ENCODE measurements at regions not wholly inside any gene's neighbourhood (a gene's known extent, or its start where the extent isn't known, plus 50 kb on each side); places are given as distances from the start of the nearest gene placed in this dataset.

DNA sequence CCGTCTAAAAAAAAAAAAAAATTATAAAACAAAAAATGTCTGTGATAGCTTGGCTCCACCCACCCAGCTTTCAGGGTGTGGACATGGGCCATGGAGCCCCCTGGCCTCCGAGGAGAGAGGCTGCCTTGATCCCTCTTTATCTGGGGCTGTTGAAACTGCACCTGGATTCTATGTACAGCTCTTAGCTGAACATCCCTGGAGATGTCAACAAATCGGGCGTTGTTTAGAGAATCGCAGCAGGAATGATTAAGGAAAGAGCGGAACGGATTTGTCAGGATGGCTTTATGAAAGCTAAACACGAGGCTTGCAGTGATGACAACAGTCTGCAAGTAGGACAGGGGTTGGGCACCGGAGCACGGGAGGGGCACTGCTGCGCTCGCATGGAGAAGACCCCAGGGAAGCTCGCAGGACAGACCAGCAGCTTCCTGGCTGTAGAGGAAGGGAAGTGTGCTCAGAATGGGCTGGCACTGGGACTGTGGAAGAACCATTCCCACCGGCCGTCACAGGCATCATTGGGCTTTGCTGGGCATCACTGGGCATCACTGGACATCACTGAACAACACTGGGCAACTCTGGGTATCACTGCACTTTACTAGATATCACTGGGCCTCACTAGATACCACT is 195.8 kb upstream of the FOXF1 start:
- WGBS, 2 donors, result 71 to 73% methylated on average over 15 of the region's 15 CpGs
- Histone ChIP-seq H3K27me3 (ENCODE audit: control insufficient read depth in 1 of 2, insufficient read depth in 2 of 2, low read length in 1 of 2) (no peaks in the 10 kb centered on the region), H3K27ac (ENCODE audit: low read depth in 1 of 2, low read length in 2 of 2) (no peak overlapping the region), H3K9me3 (ENCODE audit: control insufficient read depth, low read length) (no peaks in the 10 kb centered on the region), H3K4me3 (ENCODE audit: low read length in 2 of 2) (no peak overlapping the region), H3K36me3 (ENCODE audit: control insufficient read depth in 1 of 2, insufficient read depth in 2 of 2, low read length in 1 of 2) (no peaks in the 10 kb centered on the region), H3K4me1 (ENCODE audit: control insufficient read depth in 1 of 2, insufficient read depth in 2 of 2, low read length in 2 of 2) (no peaks in the 10 kb centered on the region)
- intact Hi-C loops (cut with DNase I), result no loop called here
- DNase-seq (peak in 1 of 2 donors; percentile 55), ATAC-seq (ENCODE audit: low FRiP score) (no peak)

DNA sequence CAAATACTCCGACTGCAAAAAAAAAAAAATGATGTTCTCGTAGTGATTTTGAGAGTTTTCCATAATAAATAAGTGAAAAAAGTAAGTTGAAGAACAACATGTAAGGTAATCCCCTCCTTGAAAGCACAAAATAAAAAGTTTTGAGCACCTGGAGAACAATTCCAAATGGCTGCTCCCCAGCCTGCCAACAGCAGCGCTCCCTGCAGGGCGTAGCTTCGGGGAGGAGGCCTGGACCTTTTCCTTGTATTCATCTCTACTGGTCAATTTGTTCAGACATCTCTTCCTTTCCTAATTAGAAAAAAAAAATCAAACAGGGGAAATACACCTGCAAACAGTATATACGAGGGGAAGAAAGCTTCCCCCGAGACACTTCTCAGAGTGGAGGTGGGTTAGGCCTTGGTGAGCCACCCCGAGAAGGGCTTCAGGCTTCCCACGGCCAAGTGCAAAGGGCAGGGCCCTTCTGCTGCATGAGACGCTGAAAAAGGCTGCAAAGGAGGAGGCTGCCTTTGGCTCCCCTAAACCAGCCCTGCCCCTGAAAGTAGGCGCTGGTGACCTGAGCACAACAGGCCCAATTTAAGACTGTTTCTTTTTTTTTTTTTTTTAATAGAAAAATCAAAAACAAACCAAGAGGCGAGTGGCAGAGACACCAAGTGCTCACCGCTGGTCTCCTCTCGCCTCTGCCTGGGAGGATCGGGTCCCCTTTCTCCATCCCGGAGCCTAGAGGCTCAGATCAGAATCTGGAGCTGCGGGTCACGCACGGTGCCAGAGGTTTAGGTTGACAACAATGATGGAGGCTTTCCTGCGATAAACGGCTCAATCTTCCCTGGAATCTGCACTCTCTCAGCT is 193.1 kb upstream of the FOXF1 start:
- no peaks in the 10 kb centered on the region for H3K9me3 ChIP-seq (ENCODE audit: control insufficient read depth, low read length)
- H3K27me3 ChIP-seq (ENCODE audit: control insufficient read depth in 1 of 2, insufficient read depth in 2 of 2, low read length in 1 of 2), result no peaks in the 10 kb centered on the region
- no peak overlapping the region for H3K27ac ChIP-seq (ENCODE audit: low read depth in 1 of 2, low read length in 2 of 2)
- no peak for ATAC-seq (ENCODE audit: low FRiP score)
- intact Hi-C loops (cut with DNase I), result no loop called here
- no peaks in the 10 kb centered on the region for H3K36me3 ChIP-seq (ENCODE audit: control insufficient read depth in 1 of 2, insufficient read depth in 2 of 2, low read length in 1 of 2)
- H3K4me1 ChIP-seq (ENCODE audit: control insufficient read depth in 1 of 2, insufficient read depth in 2 of 2, low read length in 2 of 2), result no peaks in the 10 kb centered on the region
- 77 to 79% methylated on average over 21 of the region's 21 CpGs for WGBS, 2 donors
- H3K4me3 ChIP-seq (ENCODE audit: low read length in 2 of 2), result no peak overlapping the region
- DNase-seq, result peak; percentile 10 to 30

DNA sequence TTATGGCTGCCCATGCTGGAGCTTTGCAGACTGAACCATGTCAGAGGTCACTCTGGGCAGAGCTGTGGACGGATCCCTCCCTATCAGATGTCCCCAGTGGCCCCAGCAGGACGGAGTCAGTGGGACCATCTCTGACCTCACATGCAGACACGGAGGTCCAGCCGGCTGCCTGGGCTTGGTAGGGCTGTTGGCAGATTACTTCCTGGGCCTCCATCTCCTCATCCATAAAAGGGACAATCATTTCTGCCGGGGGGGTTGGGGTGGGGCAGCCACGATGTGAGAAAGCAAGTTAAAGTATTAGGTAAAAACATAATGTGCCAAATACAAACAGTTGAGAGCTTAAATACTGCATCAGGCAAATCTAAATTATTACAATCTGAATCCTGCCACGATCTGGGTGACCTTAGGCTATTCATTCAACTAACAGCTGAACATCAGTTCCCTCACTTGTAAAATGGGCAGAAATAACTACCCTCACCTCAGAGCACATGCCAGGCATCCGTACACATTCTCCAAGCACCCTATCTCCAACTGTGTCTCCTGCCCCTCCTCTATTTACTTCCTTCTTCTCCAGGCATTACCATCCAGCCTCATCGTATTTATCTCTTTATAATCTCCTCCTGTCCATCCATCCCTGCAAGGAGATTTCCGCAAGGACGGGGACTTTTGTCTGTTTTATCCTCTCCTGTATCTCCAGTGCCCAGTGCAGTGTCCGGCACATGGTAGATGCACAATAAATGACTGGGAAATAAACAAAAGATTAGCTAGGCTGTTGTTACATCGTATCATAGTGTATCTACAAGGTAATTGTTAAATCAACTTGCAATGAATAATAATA is 192.3 kb upstream of the FOXF1 start:
- no peak overlapping the region for H3K27ac ChIP-seq (ENCODE audit: low read depth in 1 of 2, low read length in 2 of 2)
- peak; percentile 33 to 35 for DNase-seq
- no peaks in the 10 kb centered on the region for H3K9me3 ChIP-seq (ENCODE audit: control insufficient read depth, low read length)
- 64 to 65% methylated on average over 13 of the region's 13 CpGs for WGBS, 2 donors
- no peak overlapping the region for H3K4me3 ChIP-seq (ENCODE audit: low read length in 2 of 2)
- intact Hi-C loops (cut with DNase I), result no loop called here
- no peak for ATAC-seq (ENCODE audit: low FRiP score)
- H3K36me3 ChIP-seq (ENCODE audit: control insufficient read depth in 1 of 2, insufficient read depth in 2 of 2, low read length in 1 of 2), result no peaks in the 10 kb centered on the region
- H3K4me1 ChIP-seq (ENCODE audit: control insufficient read depth in 1 of 2, insufficient read depth in 2 of 2, low read length in 2 of 2), result no peaks in the 10 kb centered on the region
- no peaks in the 10 kb centered on the region for H3K27me3 ChIP-seq (ENCODE audit: control insufficient read depth in 1 of 2, insufficient read depth in 2 of 2, low read length in 1 of 2)

DNA sequence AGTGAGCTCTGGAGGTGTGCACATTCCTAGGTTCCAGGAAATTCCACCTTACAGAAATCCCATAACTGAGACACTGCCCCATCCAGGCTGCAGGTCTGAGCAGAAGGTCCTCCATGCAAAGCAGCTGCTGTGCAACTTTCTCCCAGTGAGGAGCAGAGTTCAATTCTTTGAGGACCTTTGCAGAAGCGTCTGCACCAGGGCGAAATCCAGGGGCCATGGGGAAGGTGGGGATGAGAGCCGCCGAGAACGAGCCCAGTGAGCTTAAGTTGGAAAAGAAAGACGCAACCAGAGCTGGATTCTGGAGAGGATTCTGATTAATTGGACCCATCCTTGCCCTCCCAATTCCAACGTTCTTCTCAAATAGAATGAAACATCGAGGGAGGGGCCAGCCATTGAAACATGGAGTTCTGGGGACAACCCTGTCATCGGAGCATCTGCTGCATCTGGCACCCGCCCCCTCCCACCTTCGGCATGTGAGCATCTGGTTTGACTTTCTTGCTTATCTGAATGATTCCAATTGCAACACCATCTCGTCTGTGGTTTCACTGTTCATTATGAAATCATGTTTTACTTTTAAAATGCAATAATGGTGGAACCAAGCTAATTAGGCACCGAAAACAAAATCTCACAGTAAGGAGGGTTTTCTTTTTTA is 190.6 kb upstream of the FOXF1 start:
- intact Hi-C loops (cut with DNase I), result loop anchor here in 1 of 2 donors (10.0 kb wide), 1 partner anchor 65 kb away; no protein-coding TSS in a partner anchor
- Histone ChIP-seq H3K27ac (ENCODE audit: low read depth in 1 of 2, low read length in 2 of 2) (no peak overlapping the region), H3K9me3 (ENCODE audit: control insufficient read depth, low read length) (no peaks in the 10 kb centered on the region), H3K4me1 (ENCODE audit: control insufficient read depth in 1 of 2, insufficient read depth in 2 of 2, low read length in 2 of 2) (no peaks in the 10 kb centered on the region), H3K36me3 (ENCODE audit: control insufficient read depth in 1 of 2, insufficient read depth in 2 of 2, low read length in 1 of 2) (no peaks in the 10 kb centered on the region), H3K4me3 (ENCODE audit: low read length in 2 of 2) (no peak overlapping the region), H3K27me3 (ENCODE audit: control insufficient read depth in 1 of 2, insufficient read depth in 2 of 2, low read length in 1 of 2) (no peaks in the 10 kb centered on the region)
- ATAC-seq (ENCODE audit: low FRiP score) (no peak), DNase-seq (peak; percentile 30 to 35)
- WGBS, 2 donors, result 53 to 60% methylated on average over 13 of the region's 13 CpGs

DNA sequence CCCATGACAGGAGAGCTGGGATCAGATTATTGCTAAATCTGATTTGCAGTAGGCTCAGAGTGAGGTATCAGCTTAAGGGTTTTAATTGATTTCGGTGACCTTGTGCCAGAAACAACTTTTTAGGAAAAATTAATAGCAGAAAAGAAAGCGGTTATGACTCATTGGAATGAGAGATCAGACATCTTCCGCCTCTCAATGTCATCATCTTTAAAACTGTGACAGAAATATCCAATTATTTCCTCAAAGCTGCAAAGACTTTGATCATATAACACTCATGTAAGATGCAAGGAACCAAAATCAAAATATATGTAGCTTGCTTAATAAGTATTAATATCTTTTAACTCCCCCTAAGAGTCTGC is 190.1 kb upstream of the FOXF1 start:
- 79 to 85% methylated on average over 3 of the region's 3 CpGs for WGBS, 2 donors
- intact Hi-C loops (cut with DNase I), result loop anchor here in 1 of 2 donors (10.0 kb wide), 1 partner anchor 65 kb away; no protein-coding TSS in a partner anchor

DNA sequence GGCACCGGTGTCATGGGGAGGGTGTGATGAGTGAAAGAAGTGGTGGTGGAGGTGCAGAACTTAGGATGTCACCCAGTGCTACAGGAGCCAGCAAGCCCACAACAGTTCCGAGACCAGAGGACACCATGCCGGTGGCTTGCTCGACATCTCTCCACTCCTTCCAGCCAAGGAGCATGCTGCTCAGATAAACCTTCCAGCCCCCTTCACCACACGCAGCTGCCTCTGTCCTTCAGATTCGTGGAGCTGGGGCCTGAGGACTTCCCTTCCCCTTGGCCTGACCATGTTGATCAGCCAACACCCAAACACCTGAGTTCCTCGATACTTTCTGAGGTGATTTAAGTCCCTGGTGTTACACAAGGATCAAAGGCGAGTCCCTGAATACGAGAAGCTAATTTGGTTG is 188.8 kb upstream of the FOXF1 start:
- intact Hi-C loops (cut with DNase I), result loop anchor here in 1 of 2 donors (10.0 kb wide), 1 partner anchor 63 kb away; no protein-coding TSS in a partner anchor
- ATAC-seq (ENCODE audit: low FRiP score) (no peak), DNase-seq (peak in 1 of 2 donors; percentile 58)
- Histone ChIP-seq H3K4me3 (ENCODE audit: low read length in 2 of 2) (no peak overlapping the region), H3K9me3 (ENCODE audit: control insufficient read depth, low read length) (peaks cover 5% of the 10 kb centered on the region), H3K36me3 (ENCODE audit: control insufficient read depth in 1 of 2, insufficient read depth in 2 of 2, low read length in 1 of 2) (no peaks in the 10 kb centered on the region), H3K27ac (ENCODE audit: low read depth in 1 of 2, low read length in 2 of 2) (no peak overlapping the region), H3K4me1 (ENCODE audit: control insufficient read depth in 1 of 2, insufficient read depth in 2 of 2, low read length in 2 of 2) (no peaks in the 10 kb centered on the region), H3K27me3 (ENCODE audit: control insufficient read depth in 1 of 2, insufficient read depth in 2 of 2, low read length in 1 of 2) (peaks cover 0 to 2% of the 10 kb centered on the region in 2 donors)
- 55 to 68% methylated on average over 9 of the region's 9 CpGs for WGBS, 2 donors

More for the DNA sequence above, 190.1 kb upstream of the FOXF1 start:
- ATAC-seq (ENCODE audit: low FRiP score) (no peak), DNase-seq (no peak)
- H3K4me1 ChIP-seq (ENCODE audit: control insufficient read depth in 1 of 2, insufficient read depth in 2 of 2, low read length in 2 of 2), result no peaks in the 10 kb centered on the region
- H3K27me3 ChIP-seq (ENCODE audit: control insufficient read depth in 1 of 2, insufficient read depth in 2 of 2, low read length in 1 of 2), result no peaks in the 10 kb centered on the region
- no peak overlapping the region for H3K4me3 ChIP-seq (ENCODE audit: low read length in 2 of 2)
- H3K27ac ChIP-seq (ENCODE audit: low read depth in 1 of 2, low read length in 2 of 2), result no peak overlapping the region
- no peaks in the 10 kb centered on the region for H3K36me3 ChIP-seq (ENCODE audit: control insufficient read depth in 1 of 2, insufficient read depth in 2 of 2, low read length in 1 of 2)
- no peaks in the 10 kb centered on the region for H3K9me3 ChIP-seq (ENCODE audit: control insufficient read depth, low read length)

DNA sequence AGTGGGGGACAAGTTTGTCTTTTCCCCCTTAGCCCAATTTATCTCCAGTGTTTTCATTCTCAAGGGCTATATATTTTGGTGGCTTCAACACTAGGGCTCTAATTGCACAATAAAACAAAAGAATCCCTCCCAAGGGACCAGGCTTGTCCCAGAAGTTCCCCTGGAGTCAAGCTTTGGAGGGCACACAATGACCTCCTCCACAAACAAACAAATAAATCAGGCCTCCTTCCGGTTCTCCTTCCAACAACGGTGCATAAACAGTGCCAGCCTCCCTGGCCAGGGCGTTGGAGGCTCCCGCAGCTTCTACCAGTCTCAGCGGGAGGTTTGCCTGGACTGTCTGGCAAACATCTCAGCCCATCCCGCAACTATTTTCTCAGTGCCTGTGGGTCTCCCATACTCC is 188.0 kb upstream of the FOXF1 start:
- WGBS, 2 donors, result 4 to 8% methylated on average over 6 of the region's 6 CpGs
- ATAC-seq (ENCODE audit: low FRiP score) (no peak), DNase-seq (no peak)
- intact Hi-C loops (cut with DNase I), result loop anchor here in 1 of 2 donors (10.0 kb wide), 1 partner anchor 63 kb away; no protein-coding TSS in a partner anchor
- Histone ChIP-seq H3K4me1 (ENCODE audit: control insufficient read depth in 1 of 2, insufficient read depth in 2 of 2, low read length in 2 of 2) (no peaks in the 10 kb centered on the region), H3K27me3 (ENCODE audit: control insufficient read depth in 1 of 2, insufficient read depth in 2 of 2, low read length in 1 of 2) (peaks cover 0 to 2% of the 10 kb centered on the region in 2 donors), H3K9me3 (ENCODE audit: control insufficient read depth, low read length) (peaks cover 5% of the 10 kb centered on the region), H3K36me3 (ENCODE audit: control insufficient read depth in 1 of 2, insufficient read depth in 2 of 2, low read length in 1 of 2) (no peaks in the 10 kb centered on the region), H3K4me3 (ENCODE audit: low read length in 2 of 2) (no peak overlapping the region), H3K27ac (ENCODE audit: low read depth in 1 of 2, low read length in 2 of 2) (no peak overlapping the region)

DNA sequence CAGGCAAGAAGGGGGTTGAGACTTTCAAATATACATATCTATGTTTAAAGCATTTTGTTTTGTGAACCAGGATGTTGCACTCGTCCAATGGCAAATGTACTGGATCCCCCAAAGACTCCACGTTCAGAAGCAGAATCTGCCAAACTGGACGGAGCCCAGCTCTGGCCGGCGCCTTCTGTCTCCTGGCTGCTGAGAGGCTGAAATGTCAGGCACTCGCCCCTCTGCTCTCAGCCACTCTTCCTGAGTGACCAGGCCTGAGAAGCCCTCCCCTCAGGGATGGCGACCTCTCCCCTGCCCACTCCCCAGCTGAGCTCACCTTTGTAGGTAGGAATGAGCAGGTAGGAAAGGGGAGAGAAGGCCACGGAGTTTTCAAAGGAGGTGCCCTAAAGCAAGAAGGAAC is 187.5 kb upstream of the FOXF1 start:
- Histone ChIP-seq H3K27ac (ENCODE audit: low read depth in 1 of 2, low read length in 2 of 2) (no peak overlapping the region), H3K36me3 (ENCODE audit: control insufficient read depth in 1 of 2, insufficient read depth in 2 of 2, low read length in 1 of 2) (no peaks in the 10 kb centered on the region), H3K4me3 (ENCODE audit: low read length in 2 of 2) (no peak overlapping the region), H3K9me3 (ENCODE audit: control insufficient read depth, low read length) (peaks cover 5% of the 10 kb centered on the region), H3K27me3 (ENCODE audit: control insufficient read depth in 1 of 2, insufficient read depth in 2 of 2, low read length in 1 of 2) (peaks cover 0 to 2% of the 10 kb centered on the region in 2 donors), H3K4me1 (ENCODE audit: control insufficient read depth in 1 of 2, insufficient read depth in 2 of 2, low read length in 2 of 2) (no peaks in the 10 kb centered on the region)
- DNase-seq, result peak; percentile 38 to 46
- intact Hi-C loops (cut with DNase I), result loop anchor here in 1 of 2 donors (10.0 kb wide), 1 partner anchor 62 kb away; no protein-coding TSS in a partner anchor
- no peak for ATAC-seq (ENCODE audit: low FRiP score)
- 19 to 22% methylated on average over 8 of the region's 8 CpGs for WGBS, 2 donors
